Neural cell (in vitro differentiated cells): ENCODE measurements at regions not wholly inside any gene's neighbourhood (a gene's known extent, or its start where the extent isn't known, plus 50 kb on each side); places are given as distances from the start of the nearest gene placed in this dataset.
A peak's percentile ranks its signal among the peaks of the same experiment; 100 is the strongest.

ENCODE experiments used
- H2AFZ ChIP-seq: fragments of 200-600, 300-800 bp; sonication (generic), shearing (Covaris generic); 2 replicates; pipeline ENCODE4 v1.6.0; 2014; ENCODE audit warnings: low read depth, mild to moderate bottlenecking, antibody characterized with exemption, low read length, moderate library complexity
- H3F3A ChIP-seq: fragments of 200-600 bp; shearing (Covaris generic); 2 replicates; pipeline ENCODE4 v1.6.1; 2016; ENCODE audit warnings: mild to moderate bottlenecking, moderate library complexity, mixed read lengths, antibody characterized with exemption, low read length; ENCODE audit not compliant: insufficient read depth, poor library complexity, severe bottlenecking
- H3K27ac ChIP-seq: fragments of 200-600, 300-800 bp; sonication (generic), shearing (Covaris generic); 2 replicates; pipeline ENCODE4 v1.5.1; 2014; ENCODE audit warnings: mild to moderate bottlenecking, low read length, moderate library complexity
- H3K27me3 ChIP-seq: fragments of 300-800, 200-600 bp; sonication (generic), shearing (Covaris generic); 2 replicates; pipeline ENCODE4 v1.6.0; 2014; ENCODE audit warnings: mild to moderate bottlenecking, low read depth, low read length, moderate library complexity; ENCODE audit not compliant: insufficient read depth
- H3K36me3 ChIP-seq: fragments of 300-800, 200-600 bp; sonication (generic), shearing (Covaris generic); 2 replicates; pipeline ENCODE4 v1.5.1; 2014; ENCODE audit warnings: mild to moderate bottlenecking, antibody characterized with exemption, low read length, moderate library complexity; ENCODE audit not compliant: insufficient read depth
- H3K4me2 ChIP-seq: fragments of 300-800, 200-600 bp; sonication (generic), shearing (Covaris generic); 2 replicates; pipeline ENCODE4 v1.6.0; 2014; ENCODE audit warnings: mild to moderate bottlenecking, low read length
- H3K4me3 ChIP-seq: fragments of 300-800, 200-600 bp; sonication (generic), shearing (Covaris generic); 2 replicates; pipeline ENCODE4 v1.5.1; 2014; ENCODE audit warnings: mild to moderate bottlenecking, low read length, moderate library complexity
- H3K79me2 ChIP-seq: fragments of 200-600 bp; shearing (Covaris generic); replicated peaks from 2 replicates; pipeline ENCODE4 v1.6.0; 2014; ENCODE audit warnings: mild to moderate bottlenecking, low read length, moderate library complexity; ENCODE audit not compliant: insufficient read depth
- H3K9ac ChIP-seq: fragments of 300-800, 200-600 bp; sonication (generic), shearing (Covaris generic); 2 replicates; pipeline ENCODE4 v1.6.1; 2016; ENCODE audit warnings: mild to moderate bottlenecking, low read length, mixed read lengths
- H3K9me2 ChIP-seq: fragments of 200-600 bp; shearing (Covaris generic); 2 replicates; pipeline ENCODE4 v1.6.1; 2016; ENCODE audit warnings: mild to moderate bottlenecking, low read length, mixed read lengths; ENCODE audit not compliant: insufficient read depth
- H3K9me3 ChIP-seq: fragments of 200-600, 300-800 bp; sonication (generic), shearing (Covaris generic); 2 replicates; pipeline ENCODE4 v1.6.1; 2016; ENCODE audit warnings: mild to moderate bottlenecking, mixed run types, low read length, moderate library complexity, mixed read lengths
- H4K20me1 ChIP-seq: fragments of 200-600 bp; shearing (Covaris generic); 2 replicates; pipeline ENCODE4 v1.6.1; 2016; ENCODE audit warnings: mild to moderate bottlenecking, mixed run types; ENCODE audit not compliant: insufficient read depth
- EP300 ChIP-seq: fragments of 450-650 bp; conservative IDR thresholded peaks from 2 replicates; pipeline ENCODE4 v1.6.1; 2014; ENCODE audit warnings: antibody characterized with exemption, mild to moderate bottlenecking, moderate library complexity; ENCODE audit not compliant: poor library complexity, severe bottlenecking
- EZH2 ChIP-seq: fragments of 200-600, 300-800 bp; shearing (Covaris generic), sonication (generic); IDR thresholded peaks from 2 replicates; pipeline ENCODE4 v1.6.1; 2014; ENCODE audit warnings: antibody characterized with exemption, low read length, borderline replicate concordance, mild to moderate bottlenecking; ENCODE audit not compliant: insufficient read depth, poor library complexity, severe bottlenecking
- MXI1 ChIP-seq: fragments of 450-650 bp; conservative IDR thresholded peaks from 2 replicates; pipeline ENCODE4 v1.6.1; 2014; ENCODE audit warnings: antibody characterized with exemption, mild to moderate bottlenecking; ENCODE audit not compliant: poor library complexity, severe bottlenecking
- POLR2AphosphoS5 ChIP-seq: IDR thresholded peaks from 2 replicates; pipeline ENCODE4 v1.6.1; 2012
- RAD21 ChIP-seq: fragments of 450-650 bp; conservative IDR thresholded peaks from 2 replicates; pipeline ENCODE4 v1.6.1; 2014; ENCODE audit warnings: antibody characterized with exemption, mild to moderate bottlenecking, moderate library complexity
- SMC3 ChIP-seq: fragments of 450-650 bp; conservative IDR thresholded peaks from 2 replicates; pipeline ENCODE4 v1.6.1; 2014; ENCODE audit warnings: antibody characterized with exemption, mild to moderate bottlenecking, moderate library complexity; ENCODE audit not compliant: poor library complexity
- TAF1 ChIP-seq: IDR thresholded peaks from 2 replicates; pipeline ENCODE4 v1.6.1; 2012; ENCODE audit warnings: low read depth
- TF ChIP-seq, protein P1 (sequence below): fragments of 450-650 bp; IDR thresholded peaks from 2 replicates; pipeline ENCODE4 v1.5.1; 2014; ENCODE audit warnings: antibody characterized with exemption, mild to moderate bottlenecking, moderate library complexity; ENCODE audit not compliant: poor library complexity, severe bottlenecking
- TF ChIP-seq, protein P2 (sequence below): IDR thresholded peaks from 2 replicates; pipeline ENCODE4 v1.6.1; 2012; ENCODE audit warnings: borderline replicate concordance

DNA sequence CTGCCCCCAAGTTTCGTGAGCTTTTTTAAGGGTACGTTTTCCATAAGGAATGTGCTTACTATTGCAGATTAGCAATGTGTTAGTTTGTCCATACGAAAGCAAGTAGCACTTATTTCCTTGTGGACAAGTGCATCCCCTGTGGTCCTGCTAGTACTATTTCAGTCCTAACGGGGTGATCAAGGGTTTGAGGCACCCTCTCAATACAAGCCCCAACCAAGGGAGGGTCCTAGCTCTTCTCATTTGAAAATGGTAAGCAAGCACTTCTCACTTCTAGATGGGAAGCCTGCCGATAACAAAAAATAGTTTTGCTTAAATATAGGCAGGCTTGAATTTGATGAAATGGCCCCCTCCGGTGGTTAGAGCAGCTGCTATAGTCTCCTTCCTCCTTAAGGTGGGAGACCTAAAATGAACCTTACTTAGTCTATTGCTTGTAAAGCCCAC lies 64.0 kb upstream of the HMCN1 start:
- Histone ChIP-seq H4K20me1 (no peaks in the 10 kb centered on the region), H3K9me3 (no peaks in the 10 kb centered on the region), H3K9me2 (no peaks in the 10 kb centered on the region), H3K27me3 (no peaks in the 10 kb centered on the region), H3K4me3 (no peak overlapping the region), H3K9ac (no peak overlapping the region), H3K27ac (no peak overlapping the region), H3K36me3 (no peaks in the 10 kb centered on the region), H3F3A (no peaks in the 10 kb centered on the region), H2AFZ (no peak overlapping the region), H3K4me2 (no peak overlapping the region), H3K79me2 (no peaks in the 10 kb centered on the region)
- no peak for TF ChIP-seq TAF1
- TF ChIP-seq SMC3: peak; percentile 74
- TF ChIP-seq POLR2AphosphoS5: no peak
- no peak for TF ChIP-seq EZH2
- TF ChIP-seq EP300: no peak
- TF ChIP-seq, protein P1, sequence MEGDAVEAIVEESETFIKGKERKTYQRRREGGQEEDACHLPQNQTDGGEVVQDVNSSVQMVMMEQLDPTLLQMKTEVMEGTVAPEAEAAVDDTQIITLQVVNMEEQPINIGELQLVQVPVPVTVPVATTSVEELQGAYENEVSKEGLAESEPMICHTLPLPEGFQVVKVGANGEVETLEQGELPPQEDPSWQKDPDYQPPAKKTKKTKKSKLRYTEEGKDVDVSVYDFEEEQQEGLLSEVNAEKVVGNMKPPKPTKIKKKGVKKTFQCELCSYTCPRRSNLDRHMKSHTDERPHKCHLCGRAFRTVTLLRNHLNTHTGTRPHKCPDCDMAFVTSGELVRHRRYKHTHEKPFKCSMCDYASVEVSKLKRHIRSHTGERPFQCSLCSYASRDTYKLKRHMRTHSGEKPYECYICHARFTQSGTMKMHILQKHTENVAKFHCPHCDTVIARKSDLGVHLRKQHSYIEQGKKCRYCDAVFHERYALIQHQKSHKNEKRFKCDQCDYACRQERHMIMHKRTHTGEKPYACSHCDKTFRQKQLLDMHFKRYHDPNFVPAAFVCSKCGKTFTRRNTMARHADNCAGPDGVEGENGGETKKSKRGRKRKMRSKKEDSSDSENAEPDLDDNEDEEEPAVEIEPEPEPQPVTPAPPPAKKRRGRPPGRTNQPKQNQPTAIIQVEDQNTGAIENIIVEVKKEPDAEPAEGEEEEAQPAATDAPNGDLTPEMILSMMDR: peak; percentile 66
- TF ChIP-seq RAD21: peak; percentile 74
- TF ChIP-seq, protein P2, sequence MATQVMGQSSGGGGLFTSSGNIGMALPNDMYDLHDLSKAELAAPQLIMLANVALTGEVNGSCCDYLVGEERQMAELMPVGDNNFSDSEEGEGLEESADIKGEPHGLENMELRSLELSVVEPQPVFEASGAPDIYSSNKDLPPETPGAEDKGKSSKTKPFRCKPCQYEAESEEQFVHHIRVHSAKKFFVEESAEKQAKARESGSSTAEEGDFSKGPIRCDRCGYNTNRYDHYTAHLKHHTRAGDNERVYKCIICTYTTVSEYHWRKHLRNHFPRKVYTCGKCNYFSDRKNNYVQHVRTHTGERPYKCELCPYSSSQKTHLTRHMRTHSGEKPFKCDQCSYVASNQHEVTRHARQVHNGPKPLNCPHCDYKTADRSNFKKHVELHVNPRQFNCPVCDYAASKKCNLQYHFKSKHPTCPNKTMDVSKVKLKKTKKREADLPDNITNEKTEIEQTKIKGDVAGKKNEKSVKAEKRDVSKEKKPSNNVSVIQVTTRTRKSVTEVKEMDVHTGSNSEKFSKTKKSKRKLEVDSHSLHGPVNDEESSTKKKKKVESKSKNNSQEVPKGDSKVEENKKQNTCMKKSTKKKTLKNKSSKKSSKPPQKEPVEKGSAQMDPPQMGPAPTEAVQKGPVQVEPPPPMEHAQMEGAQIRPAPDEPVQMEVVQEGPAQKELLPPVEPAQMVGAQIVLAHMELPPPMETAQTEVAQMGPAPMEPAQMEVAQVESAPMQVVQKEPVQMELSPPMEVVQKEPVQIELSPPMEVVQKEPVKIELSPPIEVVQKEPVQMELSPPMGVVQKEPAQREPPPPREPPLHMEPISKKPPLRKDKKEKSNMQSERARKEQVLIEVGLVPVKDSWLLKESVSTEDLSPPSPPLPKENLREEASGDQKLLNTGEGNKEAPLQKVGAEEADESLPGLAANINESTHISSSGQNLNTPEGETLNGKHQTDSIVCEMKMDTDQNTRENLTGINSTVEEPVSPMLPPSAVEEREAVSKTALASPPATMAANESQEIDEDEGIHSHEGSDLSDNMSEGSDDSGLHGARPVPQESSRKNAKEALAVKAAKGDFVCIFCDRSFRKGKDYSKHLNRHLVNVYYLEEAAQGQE: no peak
- no peak for TF ChIP-seq MXI1

DNA sequence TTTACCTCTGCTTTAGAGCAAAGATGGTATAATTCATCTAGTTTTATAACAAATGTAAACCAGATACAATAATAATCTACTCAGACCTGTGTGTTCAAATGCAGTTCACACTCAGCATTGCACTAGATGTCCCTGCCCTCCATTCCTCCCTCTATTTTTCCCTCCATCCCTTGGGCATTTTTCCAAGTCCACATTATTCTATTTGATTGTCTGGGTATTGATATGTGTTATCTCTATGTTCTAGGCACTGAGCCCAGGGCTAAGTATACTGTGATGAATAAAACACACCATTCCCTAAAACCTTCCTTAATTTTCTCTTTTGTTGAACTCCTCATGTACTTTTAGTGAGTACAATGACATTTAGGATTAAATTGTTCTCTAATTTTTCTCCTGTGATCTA lies 66.2 kb upstream of the HMCN1 start:
- Histone ChIP-seq H2AFZ (no peak overlapping the region), H3K9ac (no peak overlapping the region), H3K9me3 (no peaks in the 10 kb centered on the region), H4K20me1 (no peaks in the 10 kb centered on the region), H3K27ac (no peak overlapping the region), H3K79me2 (no peaks in the 10 kb centered on the region), H3K27me3 (no peaks in the 10 kb centered on the region), H3K4me3 (no peak overlapping the region), H3K36me3 (no peaks in the 10 kb centered on the region), H3K4me2 (no peak overlapping the region), H3K9me2 (no peaks in the 10 kb centered on the region), H3F3A (no peaks in the 10 kb centered on the region)
- no peak for TF ChIP-seq EP300
- TF ChIP-seq RAD21: no peak
- TF ChIP-seq, protein P2: no peak
- no peak for TF ChIP-seq EZH2
- no peak for TF ChIP-seq POLR2AphosphoS5
- TF ChIP-seq, protein P1: no peak
- TF ChIP-seq TAF1: no peak
- TF ChIP-seq SMC3: no peak
- TF ChIP-seq MXI1: no peak
